ENCODE measurements at regions not wholly inside any gene's neighbourhood (a gene's known extent, or its start where the extent isn't known, plus 50 kb on each side); places are given as distances from the start of the nearest gene placed in this dataset.

DNA sequence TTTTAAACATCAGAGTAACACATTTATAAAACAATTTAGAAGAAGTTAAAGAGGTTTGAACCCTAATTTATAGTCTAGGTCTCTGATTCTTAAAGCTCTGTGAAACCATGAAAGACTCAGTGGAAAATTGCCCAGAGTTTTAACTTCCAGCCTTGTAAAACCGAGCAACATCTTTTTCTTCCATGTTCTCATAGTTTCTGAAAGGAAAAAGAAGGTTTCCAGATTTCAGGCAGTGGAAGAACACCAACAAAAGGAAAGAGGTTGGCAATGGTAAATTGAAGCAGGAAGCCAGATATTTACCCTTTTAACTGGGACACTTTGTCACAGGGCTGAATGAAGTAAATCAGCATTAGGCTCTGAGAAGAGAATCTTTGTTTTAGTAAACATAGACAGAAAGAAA is 1999.3 kb downstream of the MAT2B start:
- H3K27ac ChIP-seq (ENCODE audit: low read length): no peak overlapping the region

DNA sequence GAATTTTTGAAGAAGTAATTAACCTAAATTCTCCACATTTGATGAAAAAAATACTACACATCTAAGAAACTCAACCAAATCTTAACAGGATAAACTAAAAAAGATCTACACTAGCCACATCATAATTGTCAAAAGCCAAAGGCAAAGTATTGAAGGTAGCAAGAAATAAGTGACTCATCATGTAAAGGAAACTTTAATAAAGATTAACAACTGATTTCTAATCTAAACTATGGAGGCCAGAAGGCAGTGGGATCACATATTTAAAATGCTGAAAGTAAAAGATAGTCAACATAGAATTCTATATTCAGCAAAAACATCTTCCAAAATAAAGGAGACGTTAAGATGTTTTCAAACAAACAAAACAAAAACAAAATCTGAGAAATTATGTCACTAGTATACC is 2002.9 kb downstream of the MAT2B start:
- no peak for TF ChIP-seq EP300 (conservative IDR thresholded peaks at IDR 0.05; ENCODE audit: poor library complexity, severe bottlenecking)
- TF ChIP-seq, protein P1, sequence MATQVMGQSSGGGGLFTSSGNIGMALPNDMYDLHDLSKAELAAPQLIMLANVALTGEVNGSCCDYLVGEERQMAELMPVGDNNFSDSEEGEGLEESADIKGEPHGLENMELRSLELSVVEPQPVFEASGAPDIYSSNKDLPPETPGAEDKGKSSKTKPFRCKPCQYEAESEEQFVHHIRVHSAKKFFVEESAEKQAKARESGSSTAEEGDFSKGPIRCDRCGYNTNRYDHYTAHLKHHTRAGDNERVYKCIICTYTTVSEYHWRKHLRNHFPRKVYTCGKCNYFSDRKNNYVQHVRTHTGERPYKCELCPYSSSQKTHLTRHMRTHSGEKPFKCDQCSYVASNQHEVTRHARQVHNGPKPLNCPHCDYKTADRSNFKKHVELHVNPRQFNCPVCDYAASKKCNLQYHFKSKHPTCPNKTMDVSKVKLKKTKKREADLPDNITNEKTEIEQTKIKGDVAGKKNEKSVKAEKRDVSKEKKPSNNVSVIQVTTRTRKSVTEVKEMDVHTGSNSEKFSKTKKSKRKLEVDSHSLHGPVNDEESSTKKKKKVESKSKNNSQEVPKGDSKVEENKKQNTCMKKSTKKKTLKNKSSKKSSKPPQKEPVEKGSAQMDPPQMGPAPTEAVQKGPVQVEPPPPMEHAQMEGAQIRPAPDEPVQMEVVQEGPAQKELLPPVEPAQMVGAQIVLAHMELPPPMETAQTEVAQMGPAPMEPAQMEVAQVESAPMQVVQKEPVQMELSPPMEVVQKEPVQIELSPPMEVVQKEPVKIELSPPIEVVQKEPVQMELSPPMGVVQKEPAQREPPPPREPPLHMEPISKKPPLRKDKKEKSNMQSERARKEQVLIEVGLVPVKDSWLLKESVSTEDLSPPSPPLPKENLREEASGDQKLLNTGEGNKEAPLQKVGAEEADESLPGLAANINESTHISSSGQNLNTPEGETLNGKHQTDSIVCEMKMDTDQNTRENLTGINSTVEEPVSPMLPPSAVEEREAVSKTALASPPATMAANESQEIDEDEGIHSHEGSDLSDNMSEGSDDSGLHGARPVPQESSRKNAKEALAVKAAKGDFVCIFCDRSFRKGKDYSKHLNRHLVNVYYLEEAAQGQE (IDR thresholded peaks at IDR 0.05; ENCODE audit: borderline replicate concordance): no peak
- no peak for TF ChIP-seq SMC3 (conservative IDR thresholded peaks at IDR 0.05; ENCODE audit: poor library complexity)
- TF ChIP-seq RAD21 (conservative IDR thresholded peaks at IDR 0.05): no peak
- TF ChIP-seq POLR2AphosphoS5 (IDR thresholded peaks at IDR 0.05): no peak
- TF ChIP-seq, protein P2, sequence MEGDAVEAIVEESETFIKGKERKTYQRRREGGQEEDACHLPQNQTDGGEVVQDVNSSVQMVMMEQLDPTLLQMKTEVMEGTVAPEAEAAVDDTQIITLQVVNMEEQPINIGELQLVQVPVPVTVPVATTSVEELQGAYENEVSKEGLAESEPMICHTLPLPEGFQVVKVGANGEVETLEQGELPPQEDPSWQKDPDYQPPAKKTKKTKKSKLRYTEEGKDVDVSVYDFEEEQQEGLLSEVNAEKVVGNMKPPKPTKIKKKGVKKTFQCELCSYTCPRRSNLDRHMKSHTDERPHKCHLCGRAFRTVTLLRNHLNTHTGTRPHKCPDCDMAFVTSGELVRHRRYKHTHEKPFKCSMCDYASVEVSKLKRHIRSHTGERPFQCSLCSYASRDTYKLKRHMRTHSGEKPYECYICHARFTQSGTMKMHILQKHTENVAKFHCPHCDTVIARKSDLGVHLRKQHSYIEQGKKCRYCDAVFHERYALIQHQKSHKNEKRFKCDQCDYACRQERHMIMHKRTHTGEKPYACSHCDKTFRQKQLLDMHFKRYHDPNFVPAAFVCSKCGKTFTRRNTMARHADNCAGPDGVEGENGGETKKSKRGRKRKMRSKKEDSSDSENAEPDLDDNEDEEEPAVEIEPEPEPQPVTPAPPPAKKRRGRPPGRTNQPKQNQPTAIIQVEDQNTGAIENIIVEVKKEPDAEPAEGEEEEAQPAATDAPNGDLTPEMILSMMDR (IDR thresholded peaks at IDR 0.05; ENCODE audit: poor library complexity, severe bottlenecking): no peak
- no peak for TF ChIP-seq MXI1 (conservative IDR thresholded peaks at IDR 0.05; ENCODE audit: poor library complexity, severe bottlenecking)
- Histone ChIP-seq H3K9me3 (ENCODE audit: low read length) (no peaks in the 10 kb centered on the region), H3K9ac (ENCODE audit: low read length) (no peak overlapping the region), H3F3A (ENCODE audit: insufficient read depth, low read length, poor library complexity, severe bottlenecking) (no peaks in the 10 kb centered on the region), H2AFZ (ENCODE audit: low read depth, low read length) (no peak overlapping the region), H3K36me3 (ENCODE audit: insufficient read depth, low read length) (no peaks in the 10 kb centered on the region), H3K9me2 (ENCODE audit: insufficient read depth, low read length) (no peaks in the 10 kb centered on the region), H4K20me1 (ENCODE audit: insufficient read depth) (no peaks in the 10 kb centered on the region), H3K79me2 (replicated peaks; ENCODE audit: insufficient read depth, low read length) (no peaks in the 10 kb centered on the region), H3K27me3 (ENCODE audit: insufficient read depth, low read depth, low read length) (no peaks in the 10 kb centered on the region), H3K27ac (ENCODE audit: low read length) (no peak overlapping the region), H3K4me2 (ENCODE audit: low read length) (no peak overlapping the region), H3K4me3 (ENCODE audit: low read length) (no peak overlapping the region)

More for the DNA sequence above, 1999.3 kb downstream of the MAT2B start:
- H2AFZ ChIP-seq (ENCODE audit: low read depth, low read length): no peak overlapping the region
- H3K9me3 ChIP-seq (ENCODE audit: low read length): no peaks in the 10 kb centered on the region
- H3K9me2 ChIP-seq (ENCODE audit: insufficient read depth, low read length): no peaks in the 10 kb centered on the region
- H3K4me2 ChIP-seq (ENCODE audit: low read length): no peak overlapping the region
- H3K79me2 ChIP-seq (replicated peaks; ENCODE audit: insufficient read depth, low read length): no peaks in the 10 kb centered on the region
- no peaks in the 10 kb centered on the region for H3K36me3 ChIP-seq (ENCODE audit: insufficient read depth, low read length)
- no peaks in the 10 kb centered on the region for H3K27me3 ChIP-seq (ENCODE audit: insufficient read depth, low read depth, low read length)
- H3F3A ChIP-seq (ENCODE audit: insufficient read depth, low read length, poor library complexity, severe bottlenecking): no peaks in the 10 kb centered on the region
- TF ChIP-seq, protein P1 (IDR thresholded peaks at IDR 0.05; ENCODE audit: borderline replicate concordance): no peak
- no peak for TF ChIP-seq POLR2AphosphoS5 (IDR thresholded peaks at IDR 0.05)
- no peak for TF ChIP-seq EZH2 (IDR thresholded peaks at IDR 0.05; ENCODE audit: borderline replicate concordance, insufficient read depth, low read length, poor library complexity, severe bottlenecking)
- H3K9ac ChIP-seq (ENCODE audit: low read length): no peak overlapping the region
- no peak overlapping the region for H3K4me3 ChIP-seq (ENCODE audit: low read length)
- H4K20me1 ChIP-seq (ENCODE audit: insufficient read depth): no peaks in the 10 kb centered on the region
